ENCODE measurements at regions not wholly inside any gene's neighbourhood (a gene's known extent, or its start where the extent isn't known, plus 50 kb on each side); places are given as distances from the start of the nearest gene placed in this dataset.
A peak's percentile ranks its signal among the peaks of the same experiment; 100 is the strongest.

DNA sequence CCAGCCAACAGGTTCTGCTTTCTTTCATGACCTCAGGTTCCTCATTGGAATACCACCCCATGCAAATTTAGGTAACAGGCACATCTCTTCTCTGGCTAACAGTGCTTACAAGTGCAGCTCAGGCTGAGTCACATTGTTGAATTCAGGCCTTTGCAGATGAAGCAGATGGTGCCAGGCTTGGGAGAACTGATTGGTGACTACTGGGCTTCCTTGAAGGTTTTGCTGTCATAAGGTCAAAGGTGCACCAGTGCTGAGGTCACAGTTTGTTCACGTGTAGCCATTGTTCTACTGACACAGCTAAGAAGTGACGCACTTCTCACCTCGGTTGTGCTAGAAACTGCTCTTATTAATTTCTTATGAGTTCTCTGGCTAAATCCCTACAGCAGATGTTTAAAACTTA lies 128.6 kb upstream of the BMPER start:
- CTCF ChIA-PET, result interaction anchor here (1.0 kb wide), 1 partner anchor 156 kb away, joined by 3 read pairs; no protein-coding TSS in a partner anchor

DNA sequence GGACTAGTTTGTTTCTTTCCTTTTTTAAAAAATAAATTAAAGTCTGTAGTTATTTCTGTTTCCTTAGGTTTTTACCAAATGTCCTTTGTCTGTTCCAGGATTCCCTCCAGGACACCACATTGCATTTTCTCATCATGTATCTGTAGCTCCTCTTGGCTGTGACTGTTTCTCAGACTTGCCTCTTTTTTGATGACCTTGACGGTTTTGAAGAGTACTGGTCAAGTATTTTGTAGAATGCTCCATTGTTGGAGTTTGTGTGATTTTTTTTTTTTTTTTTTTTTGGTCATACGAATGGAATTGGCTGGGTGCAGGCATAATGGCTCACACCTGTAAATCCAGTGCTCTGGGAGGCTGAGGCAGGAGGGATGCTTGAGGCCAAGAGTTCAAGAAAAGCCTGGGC lies 127.1 kb upstream of the BMPER start:
- no peak overlapping the region for H3K27ac ChIP-seq (ENCODE audit: low read depth, low read length)
- H3K4me3 ChIP-seq (ENCODE audit: low read depth, low read length), result no peak overlapping the region
- TF ChIP-seq, protein P1, sequence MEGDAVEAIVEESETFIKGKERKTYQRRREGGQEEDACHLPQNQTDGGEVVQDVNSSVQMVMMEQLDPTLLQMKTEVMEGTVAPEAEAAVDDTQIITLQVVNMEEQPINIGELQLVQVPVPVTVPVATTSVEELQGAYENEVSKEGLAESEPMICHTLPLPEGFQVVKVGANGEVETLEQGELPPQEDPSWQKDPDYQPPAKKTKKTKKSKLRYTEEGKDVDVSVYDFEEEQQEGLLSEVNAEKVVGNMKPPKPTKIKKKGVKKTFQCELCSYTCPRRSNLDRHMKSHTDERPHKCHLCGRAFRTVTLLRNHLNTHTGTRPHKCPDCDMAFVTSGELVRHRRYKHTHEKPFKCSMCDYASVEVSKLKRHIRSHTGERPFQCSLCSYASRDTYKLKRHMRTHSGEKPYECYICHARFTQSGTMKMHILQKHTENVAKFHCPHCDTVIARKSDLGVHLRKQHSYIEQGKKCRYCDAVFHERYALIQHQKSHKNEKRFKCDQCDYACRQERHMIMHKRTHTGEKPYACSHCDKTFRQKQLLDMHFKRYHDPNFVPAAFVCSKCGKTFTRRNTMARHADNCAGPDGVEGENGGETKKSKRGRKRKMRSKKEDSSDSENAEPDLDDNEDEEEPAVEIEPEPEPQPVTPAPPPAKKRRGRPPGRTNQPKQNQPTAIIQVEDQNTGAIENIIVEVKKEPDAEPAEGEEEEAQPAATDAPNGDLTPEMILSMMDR (IDR thresholded peaks at IDR 0.05; ENCODE audit: low read depth, low read length), result no peak
- H3K9me3 ChIP-seq (ENCODE audit: control insufficient read depth, insufficient read depth, low read length), result no peaks in the 10 kb centered on the region
- ChIA-PET POLR2A (no interaction called here), CTCF (interaction anchor here (0.7 kb wide), 1 partner anchor 117 kb away, joined by 7 read pairs; no protein-coding TSS in a partner anchor)
- no peak for DNase-seq (ENCODE audit: low read depth, low spot score)
- peaks cover 2% of the 10 kb centered on the region for H3K27me3 ChIP-seq (ENCODE audit: control insufficient read depth, insufficient read depth, low read length)

More for the DNA sequence above, 128.6 kb upstream of the BMPER start:
- H3K27me3 ChIP-seq (ENCODE audit: control insufficient read depth, insufficient read depth, low read length), result peaks cover 2% of the 10 kb centered on the region
- no peaks in the 10 kb centered on the region for H3K9me3 ChIP-seq (ENCODE audit: control insufficient read depth, insufficient read depth, low read length)
- TF ChIP-seq, protein P1 (IDR thresholded peaks at IDR 0.05; ENCODE audit: low read depth, low read length), result no peak
- no peak overlapping the region for H3K4me3 ChIP-seq (ENCODE audit: low read depth, low read length)
- peak; percentile 1 for DNase-seq (ENCODE audit: low read depth, low spot score)
- POLR2A ChIA-PET, result no interaction called here
- H3K27ac ChIP-seq (ENCODE audit: low read depth, low read length), result no peak overlapping the region

DNA sequence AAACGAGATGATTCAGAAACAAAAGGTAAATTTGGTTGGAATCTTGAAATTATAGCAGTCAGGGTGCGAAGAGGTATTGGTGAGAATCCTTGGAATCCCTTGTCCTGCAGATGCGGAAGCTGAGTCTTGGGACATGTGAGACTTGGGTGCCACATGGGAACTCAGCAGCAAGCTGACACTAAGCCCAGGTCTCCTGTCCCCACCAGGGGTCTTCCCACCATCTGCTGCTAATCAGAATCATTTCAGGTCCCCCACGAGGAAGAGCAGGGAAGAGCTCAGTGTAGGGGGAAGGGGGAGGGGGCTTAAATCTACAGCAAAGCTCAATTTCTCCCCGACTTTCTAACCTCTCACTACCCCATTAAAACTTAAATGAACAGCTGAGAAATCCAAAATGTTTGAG lies 126.1 kb upstream of the BMPER start:
- CTCF ChIA-PET, result interaction anchor here (0.6 kb wide), 1 partner anchor 606 kb away, joined by 3 read pairs; no protein-coding TSS in a partner anchor
- no peak overlapping the region for H3K4me3 ChIP-seq (ENCODE audit: low read depth, low read length)

DNA sequence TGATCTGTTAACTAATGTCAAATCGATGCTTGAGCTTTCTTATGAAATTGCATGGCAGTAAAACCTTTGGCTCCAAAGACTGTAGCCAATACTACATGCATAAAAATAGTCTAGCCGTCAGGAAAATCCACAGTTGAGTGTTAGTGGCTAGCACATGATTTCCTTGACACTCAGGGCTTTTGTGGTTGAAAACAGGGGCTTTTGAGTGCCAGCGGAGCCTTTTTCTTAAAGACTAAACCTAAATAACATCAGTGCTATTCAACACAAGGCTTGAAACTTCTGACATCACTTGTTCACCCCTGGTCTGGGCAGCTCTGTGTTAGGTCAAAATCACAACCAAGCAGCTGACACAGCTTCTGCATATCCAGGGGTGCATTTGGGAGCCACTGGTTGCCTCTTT lies 124.2 kb upstream of the BMPER start:
- Histone ChIP-seq H3K27ac (ENCODE audit: low read depth, low read length) (no peak overlapping the region), H3K27me3 (ENCODE audit: control insufficient read depth, insufficient read depth, low read length) (peaks cover 2% of the 10 kb centered on the region), H3K4me3 (ENCODE audit: low read depth, low read length) (no peak overlapping the region), H3K9me3 (ENCODE audit: control insufficient read depth, insufficient read depth, low read length) (no peaks in the 10 kb centered on the region)
- CTCF ChIA-PET, result no interaction called here
- TF ChIP-seq, protein P1 (IDR thresholded peaks at IDR 0.05; ENCODE audit: low read depth, low read length), result no peak
- POLR2A ChIA-PET, result no interaction called here
- no peak for DNase-seq (ENCODE audit: low read depth, low spot score)

More for the DNA sequence above, 126.1 kb upstream of the BMPER start:
- TF ChIP-seq, protein P1 (IDR thresholded peaks at IDR 0.05; ENCODE audit: low read depth, low read length), result no peak
- H3K27me3 ChIP-seq (ENCODE audit: control insufficient read depth, insufficient read depth, low read length), result peaks cover 2% of the 10 kb centered on the region
- no peak overlapping the region for H3K27ac ChIP-seq (ENCODE audit: low read depth, low read length)
- POLR2A ChIA-PET, result no interaction called here
- no peak for DNase-seq (ENCODE audit: low read depth, low spot score)
- H3K9me3 ChIP-seq (ENCODE audit: control insufficient read depth, insufficient read depth, low read length), result no peaks in the 10 kb centered on the region

DNA sequence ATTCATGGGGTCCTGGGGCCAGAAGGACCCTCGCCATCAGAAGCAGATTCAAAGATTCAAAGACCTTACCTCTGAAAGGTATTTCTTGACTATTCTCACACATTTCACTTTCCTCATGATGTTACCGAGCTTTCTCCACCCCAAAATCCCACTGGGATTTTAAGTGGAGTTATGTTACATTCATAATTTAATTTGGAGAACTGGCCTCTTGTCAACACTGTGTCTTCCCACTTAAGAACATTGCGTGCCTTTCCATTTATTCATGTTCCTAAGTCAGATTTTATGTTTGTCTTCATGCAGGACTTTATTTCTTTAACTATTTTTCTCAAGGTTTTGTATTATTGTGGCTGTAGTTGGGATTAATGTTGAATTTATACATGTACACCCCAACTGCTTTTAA lies 123.5 kb upstream of the BMPER start:
- peaks cover 4% of the 10 kb centered on the region for H3K27me3 ChIP-seq (ENCODE audit: control insufficient read depth, insufficient read depth, low read length)
- TF ChIP-seq, protein P1 (IDR thresholded peaks at IDR 0.05; ENCODE audit: low read depth, low read length), result no peak
- CTCF ChIA-PET, result no interaction called here
- DNase-seq (ENCODE audit: low read depth, low spot score), result no peak
- POLR2A ChIA-PET, result no interaction called here
- H3K27ac ChIP-seq (ENCODE audit: low read depth, low read length), result no peak overlapping the region
- no peaks in the 10 kb centered on the region for H3K9me3 ChIP-seq (ENCODE audit: control insufficient read depth, insufficient read depth, low read length)
- H3K4me3 ChIP-seq (ENCODE audit: low read depth, low read length), result no peak overlapping the region

Data from AG04450 (cell line).